ENCODE measurements at regions not wholly inside any gene's neighbourhood (a gene's known extent, or its start where the extent isn't known, plus 50 kb on each side); places are given as distances from the start of the nearest gene placed in this dataset.
A peak's percentile ranks its signal among the peaks of the same experiment; 100 is the strongest.

DNA sequence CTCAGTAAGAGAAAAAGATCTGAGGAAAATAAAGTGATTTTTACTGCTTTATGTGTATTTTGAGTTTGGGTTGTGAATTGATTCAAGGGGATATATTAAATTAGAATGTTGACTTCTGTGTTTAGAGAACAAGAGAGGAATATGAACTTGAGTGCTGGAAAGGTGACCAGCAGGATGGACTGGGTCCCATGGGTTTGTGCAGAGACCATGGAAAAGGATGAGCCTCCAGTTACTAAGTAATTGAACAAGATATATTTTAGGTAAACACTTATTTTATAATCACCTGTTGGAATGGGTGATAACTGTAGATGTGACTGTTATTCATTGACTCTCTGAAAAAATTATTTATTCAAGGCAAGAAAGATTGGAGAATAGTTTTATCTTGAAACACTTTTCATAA is 82.0 kb upstream of the TOP3B start:
- Mint-ChIP-seq H3K27ac (ENCODE audit: low read depth, unreplicated experiment) (no peak overlapping the region), H3K4me1 (ENCODE audit: insufficient read depth, unreplicated experiment) (peaks cover 10% of the 10 kb centered on the region), H3K27me3 (ENCODE audit: insufficient read depth, unreplicated experiment) (no peaks in the 10 kb centered on the region), H3K36me3 (ENCODE audit: insufficient read depth, unreplicated experiment) (no peaks in the 10 kb centered on the region), H3K9me3 (ENCODE audit: unreplicated experiment) (no peaks in the 10 kb centered on the region), H3K4me3 (ENCODE audit: unreplicated experiment) (no peak overlapping the region)
- CTCF ChIA-PET = no interaction called here
- POLR2A ChIA-PET = no interaction called here
- TF ChIP-seq, protein P1, sequence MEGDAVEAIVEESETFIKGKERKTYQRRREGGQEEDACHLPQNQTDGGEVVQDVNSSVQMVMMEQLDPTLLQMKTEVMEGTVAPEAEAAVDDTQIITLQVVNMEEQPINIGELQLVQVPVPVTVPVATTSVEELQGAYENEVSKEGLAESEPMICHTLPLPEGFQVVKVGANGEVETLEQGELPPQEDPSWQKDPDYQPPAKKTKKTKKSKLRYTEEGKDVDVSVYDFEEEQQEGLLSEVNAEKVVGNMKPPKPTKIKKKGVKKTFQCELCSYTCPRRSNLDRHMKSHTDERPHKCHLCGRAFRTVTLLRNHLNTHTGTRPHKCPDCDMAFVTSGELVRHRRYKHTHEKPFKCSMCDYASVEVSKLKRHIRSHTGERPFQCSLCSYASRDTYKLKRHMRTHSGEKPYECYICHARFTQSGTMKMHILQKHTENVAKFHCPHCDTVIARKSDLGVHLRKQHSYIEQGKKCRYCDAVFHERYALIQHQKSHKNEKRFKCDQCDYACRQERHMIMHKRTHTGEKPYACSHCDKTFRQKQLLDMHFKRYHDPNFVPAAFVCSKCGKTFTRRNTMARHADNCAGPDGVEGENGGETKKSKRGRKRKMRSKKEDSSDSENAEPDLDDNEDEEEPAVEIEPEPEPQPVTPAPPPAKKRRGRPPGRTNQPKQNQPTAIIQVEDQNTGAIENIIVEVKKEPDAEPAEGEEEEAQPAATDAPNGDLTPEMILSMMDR (IDR thresholded peaks at IDR 0.05; ENCODE audit: unreplicated experiment) = no peak
- no TSS peak for BruUV-seq (replicated peaks)
- DNase-seq (ENCODE audit: unreplicated experiment) = no peak
- intact Hi-C loops (cut with micrococcal nuclease) = loop anchor here (5.0 kb wide), 1 partner anchor 83 kb away; no protein-coding TSS in a partner anchor

DNA sequence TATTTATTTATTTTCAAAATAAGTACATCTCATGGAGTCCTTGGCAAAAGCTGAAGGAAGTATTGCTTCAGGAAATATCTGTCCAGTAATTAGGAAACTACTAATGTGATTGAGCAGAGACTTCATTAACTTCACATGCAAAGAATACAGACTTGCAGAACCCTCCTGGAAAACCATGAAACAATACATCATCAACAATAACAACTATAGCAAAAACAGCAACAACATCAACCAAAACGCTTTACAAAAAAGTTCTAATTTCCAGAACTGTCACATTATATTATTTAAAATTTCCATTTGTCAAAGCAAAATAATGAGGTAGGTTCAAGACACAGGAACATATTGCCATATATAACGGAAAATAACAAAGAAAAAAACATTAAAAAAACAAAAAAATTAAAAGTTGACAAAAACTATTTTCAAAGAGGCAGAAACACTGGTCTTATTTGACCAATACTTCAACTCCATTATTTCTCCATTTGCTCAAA is 79.8 kb upstream of the TOP3B start:
- intact Hi-C loops (cut with micrococcal nuclease) = loop anchor here (5.0 kb wide), 1 partner anchor 85 kb away; no protein-coding TSS in a partner anchor
- CTCF ChIA-PET = interaction anchor here (0.6 to 3.2 kb wide), 10 partner anchors 8 to 310 kb away, joined by 3 to 14 read pairs (median 4); no protein-coding TSS in a partner anchor
- no peaks in the 10 kb centered on the region for H3K36me3 Mint-ChIP-seq (ENCODE audit: insufficient read depth, unreplicated experiment)

DNA sequence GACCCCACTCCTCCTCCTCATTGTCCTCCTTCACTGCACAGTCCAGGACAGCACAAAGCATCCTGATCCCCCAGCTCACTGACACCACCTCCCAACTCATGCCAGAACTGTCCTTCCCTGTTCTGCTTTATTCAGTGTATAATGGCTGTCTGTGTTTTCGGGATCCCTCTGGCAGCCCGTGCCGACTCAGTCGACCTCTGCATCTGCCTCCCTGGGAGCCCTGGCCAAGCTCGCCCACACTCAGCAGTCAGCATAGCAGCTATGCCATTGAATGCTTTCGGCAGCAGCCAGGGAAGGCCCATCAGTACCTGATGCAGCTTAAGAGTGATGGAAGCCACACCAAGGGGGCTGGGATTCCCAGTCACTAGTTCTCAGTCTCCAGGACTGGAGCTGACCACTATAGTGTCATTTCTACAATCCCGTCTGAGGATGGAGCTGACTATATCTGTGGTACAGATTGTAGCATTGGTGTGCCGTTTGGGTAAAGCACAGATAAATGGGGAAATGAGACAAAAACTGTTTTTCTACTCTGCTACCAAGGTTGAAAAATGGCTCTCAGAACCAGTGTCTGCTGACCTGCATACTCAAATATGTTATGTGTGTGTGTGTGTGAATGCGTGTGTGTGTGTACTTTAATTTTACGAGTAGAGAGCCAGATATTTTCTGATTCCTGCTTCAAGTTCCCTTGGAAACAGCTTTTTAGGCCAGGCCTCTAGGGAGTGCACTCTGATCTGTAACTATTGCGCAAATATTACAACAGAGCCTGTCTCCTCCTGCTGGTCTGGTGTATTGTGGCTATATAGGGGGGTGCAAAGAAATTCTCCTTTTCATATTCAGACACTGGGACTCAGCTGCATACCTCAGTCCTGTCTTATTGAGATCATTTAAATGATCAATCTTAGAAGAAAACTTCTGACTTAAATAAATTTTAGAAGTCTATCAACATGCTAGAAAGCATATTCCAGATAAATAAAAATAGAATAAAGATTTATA is 78.8 kb upstream of the TOP3B start:
- no peaks in the 10 kb centered on the region for H3K9me3 Mint-ChIP-seq (ENCODE audit: unreplicated experiment)
- intact Hi-C loops (cut with micrococcal nuclease) = loop anchor here (2.0 to 5.0 kb wide), 2 partner anchors 49 to 86 kb away; no protein-coding TSS in a partner anchor

More for the DNA sequence above, 79.8 kb upstream of the TOP3B start:
- no peak overlapping the region for H3K27ac Mint-ChIP-seq (ENCODE audit: low read depth, unreplicated experiment)
- TF ChIP-seq, protein P1 (IDR thresholded peaks at IDR 0.05; ENCODE audit: unreplicated experiment) = no peak
- no peak for DNase-seq (ENCODE audit: unreplicated experiment)
- no TSS peak for BruUV-seq (replicated peaks)
- H3K27me3 Mint-ChIP-seq (ENCODE audit: insufficient read depth, unreplicated experiment) = peaks cover 14% of the 10 kb centered on the region
- no peak overlapping the region for H3K4me3 Mint-ChIP-seq (ENCODE audit: unreplicated experiment)
- peaks cover 9% of the 10 kb centered on the region for H3K4me1 Mint-ChIP-seq (ENCODE audit: insufficient read depth, unreplicated experiment)
- POLR2A ChIA-PET = interaction anchor here (1.1 to 1.6 kb wide), 4 partner anchors 8 to 72 kb away, joined by 3 to 13 read pairs (median 4); no protein-coding TSS in a partner anchor
- no peaks in the 10 kb centered on the region for H3K9me3 Mint-ChIP-seq (ENCODE audit: unreplicated experiment)

More for the DNA sequence above, 78.8 kb upstream of the TOP3B start:
- ChIA-PET POLR2A (interaction anchor here (0.6 to 1.6 kb wide), 8 partner anchors 9 to 107 kb away, joined by 3 to 13 read pairs (median 4); partner anchors contain the start of gene TOP3B), CTCF (interaction anchor here (0.5 to 3.2 kb wide), 25 partner anchors 9 to 1807 kb away, joined by 3 to 14 read pairs (median 3); no protein-coding TSS in a partner anchor)
- Mint-ChIP-seq H3K4me3 (ENCODE audit: unreplicated experiment) (no peak overlapping the region), H3K27ac (ENCODE audit: low read depth, unreplicated experiment) (no peak overlapping the region), H3K27me3 (ENCODE audit: insufficient read depth, unreplicated experiment) (peaks cover 17% of the 10 kb centered on the region), H3K36me3 (ENCODE audit: insufficient read depth, unreplicated experiment) (no peaks in the 10 kb centered on the region), H3K4me1 (ENCODE audit: insufficient read depth, unreplicated experiment) (peaks cover 9% of the 10 kb centered on the region)
- DNase-seq (ENCODE audit: unreplicated experiment) = peak; percentile 69
- TF ChIP-seq, protein P1 (IDR thresholded peaks at IDR 0.05; ENCODE audit: unreplicated experiment) = peak; percentile 26
- no TSS peak for BruUV-seq (replicated peaks)

Measured in MCF 10A (cell line).